ENCODE measurements at regions not wholly inside any gene's neighbourhood (a gene's known extent, or its start where the extent isn't known, plus 50 kb on each side); places are given as distances from the start of the nearest gene placed in this dataset.

GRCh38 chr5:142250119-142250518 is 74.7 kb downstream of the SPRY4 start:
- peaks cover 3% of the 10 kb centered on the region for H3K4me1 ChIP-seq (ENCODE audit: control insufficient read depth, insufficient read depth, low read length)
- H3K4me3 ChIP-seq (ENCODE audit: low read length) = no peak overlapping the region
- no peaks in the 10 kb centered on the region for H3K27me3 Mint-ChIP-seq (ENCODE audit: low read depth in 2 of 2)
- no peak overlapping the region for H3K27ac Mint-ChIP-seq
- DNase-seq (no peak), ATAC-seq (no peak)
- H3K9me3 Mint-ChIP-seq = no peaks in the 10 kb centered on the region
- no peaks in the 10 kb centered on the region for H3K9me3 ChIP-seq (ENCODE audit: control insufficient read depth, insufficient read depth, low read length)
- no peak overlapping the region for H3K27ac ChIP-seq (ENCODE audit: low read length)
- H3K4me1 Mint-ChIP-seq = no peaks in the 10 kb centered on the region
- no peaks in the 10 kb centered on the region for H3K36me3 Mint-ChIP-seq
- TF ChIP-seq CTCF (IDR thresholded peaks at IDR 0.05) = no peak
- no peaks in the 10 kb centered on the region for H3K36me3 ChIP-seq (ENCODE audit: control insufficient read depth, insufficient read depth, low read length)
- intact Hi-C loops (cut with micrococcal nuclease) = no loop called here
- H3K4me3 Mint-ChIP-seq = no peak overlapping the region
- no peaks in the 10 kb centered on the region for H3K27me3 ChIP-seq (ENCODE audit: control insufficient read depth, insufficient read depth, low read length)

- 92% methylated on average over 13 of the region's 14 CpGs for WGBS (ENCODE audit: insufficient coverage)
- Mint-ChIP-seq H3K4me1 (no peaks in the 10 kb centered on the region), H3K27ac (no peak overlapping the region), H3K9me3 (no peaks in the 10 kb centered on the region), H3K36me3 (no peaks in the 10 kb centered on the region), H3K4me3 (no peak overlapping the region), H3K27me3 (ENCODE audit: low read depth in 2 of 2) (no peaks in the 10 kb centered on the region)
- H3K27ac ChIP-seq (ENCODE audit: low read length) = no peak overlapping the region
- H3K4me1 ChIP-seq (ENCODE audit: control insufficient read depth, insufficient read depth, low read length) = peaks cover 3% of the 10 kb centered on the region
- no peaks in the 10 kb centered on the region for H3K27me3 ChIP-seq (ENCODE audit: control insufficient read depth, insufficient read depth, low read length)
- no peaks in the 10 kb centered on the region for H3K36me3 ChIP-seq (ENCODE audit: control insufficient read depth, insufficient read depth, low read length)
- no peaks in the 10 kb centered on the region for H3K9me3 ChIP-seq (ENCODE audit: control insufficient read depth, insufficient read depth, low read length)
- TF ChIP-seq CTCF (IDR thresholded peaks at IDR 0.05) = no peak
- no peak overlapping the region for H3K4me3 ChIP-seq (ENCODE audit: low read length)
- ATAC-seq = no peak
- DNase-seq = no peak
- intact Hi-C loops (cut with micrococcal nuclease) = no loop called here
Observed at GRCh38 chr5:142248853-142249462, 75.9 kb downstream of the SPRY4 start.

- Histone ChIP-seq H3K4me1 (ENCODE audit: control insufficient read depth, insufficient read depth, low read length) (peaks cover 1% of the 10 kb centered on the region), H3K27ac (ENCODE audit: low read length) (no peak overlapping the region)
Observed at GRCh38 chr5:142246258-142246657, 78.6 kb downstream of the SPRY4 start.

More at GRCh38 chr5:142246258-142246657, 78.6 kb downstream of the SPRY4 start:
- DNase-seq = no peak
- H3K27me3 Mint-ChIP-seq (ENCODE audit: low read depth in 2 of 2) = peaks cover 0 to 3% of the 10 kb centered on the region in 2 donors
- intact Hi-C loops (cut with micrococcal nuclease) = no loop called here
- Histone ChIP-seq H3K27me3 (ENCODE audit: control insufficient read depth, insufficient read depth, low read length) (no peaks in the 10 kb centered on the region), H3K36me3 (ENCODE audit: control insufficient read depth, insufficient read depth, low read length) (no peaks in the 10 kb centered on the region), H3K4me3 (ENCODE audit: low read length) (no peak overlapping the region), H3K9me3 (ENCODE audit: control insufficient read depth, insufficient read depth, low read length) (no peaks in the 10 kb centered on the region)
- TF ChIP-seq CTCF (IDR thresholded peaks at IDR 0.05) = no peak
- no peaks in the 10 kb centered on the region for H3K4me1 Mint-ChIP-seq
- no peak overlapping the region for H3K4me3 Mint-ChIP-seq
- WGBS (ENCODE audit: insufficient coverage) = 89% methylated on average over 9 of the region's 9 CpGs
- no peak for ATAC-seq
- H3K36me3 Mint-ChIP-seq = no peaks in the 10 kb centered on the region
- no peak overlapping the region for H3K27ac Mint-ChIP-seq
- H3K9me3 Mint-ChIP-seq = no peaks in the 10 kb centered on the region

Measured in natural killer cell (primary cell).